SH-SY5Y (cell line): ENCODE measurements at regions not wholly inside any gene's neighbourhood (a gene's known extent, or its start where the extent isn't known, plus 50 kb on each side); places are given as distances from the start of the nearest gene placed in this dataset.

Experiments used
- GATA2 ChIP-seq: IDR thresholded peaks from 2 replicates; pipeline ENCODE4 v1.6.1; 2011; ENCODE audit warnings: mild to moderate bottlenecking, low read depth, low read length
- GATA3 ChIP-seq: IDR thresholded peaks from 2 replicates; pipeline ENCODE4 v1.6.1; 2011; ENCODE audit warnings: low read depth, mild to moderate bottlenecking, low read length, moderate library complexity

DNA sequence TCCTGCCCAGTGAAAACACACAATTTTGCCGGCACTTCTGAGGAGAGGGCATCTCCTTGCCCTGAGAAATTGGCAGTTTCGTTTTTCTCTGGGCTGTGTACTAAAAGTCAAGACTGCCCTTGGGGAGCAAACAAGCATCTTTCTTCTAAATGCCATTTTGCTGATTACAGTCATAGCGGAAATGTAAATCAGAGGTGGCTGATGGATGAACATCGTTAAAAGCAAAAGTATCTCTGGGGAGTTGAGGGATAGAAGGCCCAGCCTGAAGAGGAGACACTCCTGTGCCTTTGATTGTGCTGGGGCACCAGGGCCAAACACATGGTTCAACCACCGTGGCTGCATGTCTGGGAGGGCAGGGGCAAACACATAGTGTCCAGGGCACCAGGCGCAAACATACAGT, 49.8 kb downstream of the ABCC12 start:
- TF ChIP-seq GATA2 (no peak), GATA3 (no peak)

DNA sequence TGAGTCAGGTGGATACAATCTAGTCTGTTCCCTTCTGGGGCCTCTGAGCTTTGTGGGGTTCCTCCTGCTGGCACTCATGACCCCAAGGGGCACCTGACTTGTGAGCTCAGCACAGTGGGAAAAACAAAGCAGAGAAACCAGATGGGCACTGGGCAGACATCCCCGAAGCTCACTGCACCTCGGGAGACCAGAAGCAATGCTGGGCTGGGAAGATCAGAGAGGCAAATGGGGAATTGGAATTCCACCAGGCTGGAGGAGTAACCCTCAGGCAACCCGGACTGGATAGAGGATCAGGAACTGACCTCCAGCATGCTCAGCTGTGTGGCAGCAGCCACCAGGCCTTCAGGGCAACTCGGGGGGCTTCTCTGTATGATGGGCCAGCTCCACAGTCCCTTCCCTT, 50.3 kb downstream of the ABCC12 start:
- TF ChIP-seq GATA2 (no peak), GATA3 (no peak)

DNA sequence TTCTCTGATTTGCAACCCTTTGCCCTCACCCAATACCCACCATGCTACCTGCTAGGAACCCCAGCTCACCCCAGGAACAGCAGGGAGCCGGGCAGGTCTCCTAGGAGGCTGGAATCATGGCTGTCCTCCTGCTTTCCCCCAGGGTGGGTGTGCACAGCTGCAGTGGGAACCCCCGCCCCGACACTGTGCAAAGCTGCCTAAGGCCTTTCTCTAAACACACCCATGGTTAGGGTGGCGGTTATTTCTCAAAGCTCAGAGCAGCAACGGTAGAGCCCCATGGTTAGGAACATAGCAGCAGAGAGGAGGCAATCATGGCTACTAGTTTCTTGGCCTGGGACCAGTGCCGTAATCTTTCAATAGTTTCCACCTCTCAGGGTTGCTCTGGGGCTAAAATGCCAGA, 52.2 kb downstream of the ABCC12 start:
- TF ChIP-seq GATA3, result no peak
- TF ChIP-seq GATA2, result no peak

DNA sequence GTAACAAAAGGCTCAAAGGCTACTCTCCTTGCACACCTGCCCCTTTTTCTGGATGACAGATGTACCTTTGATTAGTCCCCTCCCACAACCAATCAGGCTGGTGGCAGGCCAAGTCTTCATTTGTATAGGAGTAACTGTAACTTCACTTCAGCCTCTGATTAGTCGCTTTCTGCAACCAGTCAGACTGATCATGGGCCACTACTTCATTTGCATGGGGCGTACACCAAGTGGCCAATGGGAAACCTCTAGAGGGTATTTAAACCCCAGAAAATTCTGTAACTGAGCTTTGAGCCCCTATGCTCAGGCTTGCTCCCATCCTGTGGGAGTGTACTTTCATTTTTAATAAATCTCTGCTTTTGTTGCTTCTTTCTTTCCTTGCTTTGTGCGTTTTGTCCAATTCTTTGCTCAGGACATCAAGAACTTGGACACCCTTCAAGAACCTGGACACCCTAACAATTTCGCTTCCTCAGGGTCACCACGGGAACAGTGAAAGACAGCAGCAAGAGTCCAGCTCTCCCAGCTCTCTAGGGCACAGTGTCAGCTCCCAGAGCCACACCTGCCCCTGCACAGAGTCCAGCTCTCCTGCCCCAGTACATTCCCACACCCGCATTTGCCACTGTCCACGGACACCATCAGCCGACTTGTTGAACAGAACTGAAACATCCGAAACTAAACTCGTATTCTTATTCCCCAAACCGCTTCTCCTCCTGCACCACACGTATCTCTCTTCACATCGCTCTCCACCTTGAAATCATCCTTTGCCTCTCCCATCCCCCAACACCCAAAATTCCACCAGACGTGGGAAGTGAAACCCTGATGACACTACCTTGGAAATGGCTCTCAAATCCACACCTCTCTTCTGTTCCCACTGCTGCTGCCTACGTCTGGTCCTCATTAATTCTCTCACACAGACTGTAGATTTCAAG, 53.4 kb downstream of the ABCC12 start:
- TF ChIP-seq GATA2 (no peak), GATA3 (no peak)

DNA sequence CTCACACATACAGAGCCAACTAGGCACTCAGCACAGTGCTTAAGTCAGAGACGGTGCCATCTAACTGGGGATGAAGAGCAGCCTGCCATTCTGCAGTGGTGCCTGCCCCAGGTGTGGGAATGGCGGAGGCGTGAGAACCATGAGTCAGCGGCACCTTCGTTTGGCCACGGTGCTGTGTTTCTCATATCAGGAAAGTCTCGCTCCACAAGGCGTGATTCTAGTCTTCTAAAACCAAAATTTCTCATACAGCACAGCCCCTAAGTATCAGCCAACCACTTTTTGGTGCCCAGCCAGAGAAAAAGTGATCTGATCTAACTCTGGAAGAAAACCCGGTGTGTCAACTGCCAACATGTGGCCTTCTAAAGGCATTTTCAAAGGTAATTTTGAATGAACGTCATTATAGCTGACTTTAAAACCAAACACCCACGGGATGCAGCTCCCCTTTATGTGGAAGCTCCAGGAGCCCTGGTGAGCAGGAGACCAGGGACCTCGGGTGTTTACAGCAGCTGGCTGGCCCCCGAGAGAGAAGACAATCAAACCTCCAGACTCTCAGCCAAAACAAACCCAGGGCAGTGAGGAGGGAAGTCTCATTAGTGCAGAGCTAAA, 54.6 kb downstream of the ABCC12 start:
- no peak for TF ChIP-seq GATA3

DNA sequence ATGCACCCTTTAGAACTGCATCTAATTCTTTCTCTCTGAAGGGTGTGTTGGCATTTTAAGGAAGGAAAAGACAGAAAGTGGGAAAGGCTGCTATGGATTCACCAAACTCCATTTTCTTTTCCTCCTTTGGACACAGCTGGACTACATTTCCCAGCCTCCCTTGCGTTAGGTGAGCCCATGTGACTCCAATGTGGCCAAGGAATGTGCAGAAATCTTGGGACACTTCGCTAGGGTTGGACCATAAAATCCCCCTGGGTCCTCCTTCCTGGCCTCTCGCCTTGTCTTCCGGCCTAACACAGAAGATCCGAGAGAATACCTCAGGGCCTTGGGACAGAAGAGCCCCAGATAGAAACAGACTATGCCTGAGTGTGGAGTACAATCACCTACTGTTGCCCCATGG, 56.3 kb downstream of the ABCC12 start:
- no peak for TF ChIP-seq GATA3

DNA sequence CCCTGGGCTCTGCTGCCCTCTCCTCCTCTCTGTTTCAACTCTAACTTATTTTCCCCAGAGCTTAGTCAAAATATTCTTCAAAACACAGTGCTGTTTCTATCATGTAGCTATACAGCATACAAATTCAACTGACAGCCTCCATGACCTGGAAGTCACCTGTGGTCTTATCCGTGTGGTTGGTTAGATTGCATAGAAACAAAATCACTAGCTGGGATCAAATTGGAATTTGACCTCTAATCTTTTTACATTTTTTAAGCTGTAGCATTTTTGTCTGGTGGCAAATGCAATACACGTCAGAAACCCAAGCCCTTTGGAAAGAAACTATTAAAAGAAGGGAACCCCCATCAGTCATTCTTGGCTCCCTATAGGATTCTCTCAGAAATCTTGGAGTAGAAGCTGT, 57.3 kb downstream of the ABCC12 start:
- TF ChIP-seq GATA2 (no peak), GATA3 (no peak)

DNA sequence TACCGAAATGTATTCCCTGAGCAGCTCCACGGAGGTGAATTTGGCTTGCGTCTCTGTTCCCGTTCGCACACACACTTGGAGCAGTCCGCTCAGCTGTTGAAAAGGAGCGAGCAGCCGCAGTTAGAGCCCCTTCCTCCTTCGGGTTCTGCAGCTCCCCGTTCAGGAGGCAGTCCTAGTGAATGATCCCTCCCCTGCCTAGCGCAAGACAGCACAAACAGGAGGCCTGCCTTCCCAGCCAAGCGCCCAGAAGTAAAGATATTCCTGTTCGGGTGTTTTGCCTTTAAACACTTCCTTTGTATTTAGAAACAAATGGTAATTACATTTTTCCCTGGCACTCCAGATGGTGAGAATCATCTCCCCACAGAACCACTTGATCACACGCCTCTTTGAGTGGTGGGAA, 64.7 kb downstream of the ABCC12 start:
- TF ChIP-seq GATA3 (no peak), GATA2 (no peak)

DNA sequence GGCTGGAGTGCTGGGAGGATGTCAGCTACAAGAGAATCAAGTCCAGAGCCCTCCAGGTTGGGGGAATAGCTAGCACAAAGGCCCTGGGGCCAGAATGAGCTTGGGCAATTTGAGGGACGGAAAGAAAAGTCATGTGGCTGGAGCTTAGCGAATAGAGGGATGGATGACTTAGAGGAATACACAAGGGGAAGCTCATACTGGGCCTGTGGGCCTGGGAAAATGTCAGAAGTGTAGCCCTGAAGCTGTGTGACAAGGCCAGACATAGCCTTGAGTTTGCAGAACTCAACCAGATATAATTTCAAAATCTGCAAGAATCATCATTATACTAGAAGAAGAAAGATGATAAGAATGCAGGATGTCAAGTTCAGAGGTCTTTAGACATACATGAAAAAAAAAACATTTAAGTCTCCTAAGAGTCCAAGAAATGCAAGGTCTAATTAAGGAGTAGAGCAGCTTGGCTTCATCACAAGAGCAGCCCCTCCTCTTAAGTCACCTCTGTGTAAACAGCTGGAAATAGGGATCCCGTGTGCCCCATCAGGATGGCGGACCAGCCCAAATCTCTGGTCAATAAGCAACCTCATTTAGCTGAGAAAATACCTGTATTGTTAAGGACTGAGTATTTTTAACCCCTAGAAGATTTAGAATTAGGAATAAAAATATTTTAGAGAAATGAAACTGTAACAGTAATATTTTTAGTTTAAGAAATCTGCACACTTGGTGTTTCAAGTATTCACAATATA, 66.6 kb downstream of the ABCC12 start:
- no peak for TF ChIP-seq GATA3
- no peak for TF ChIP-seq GATA2

DNA sequence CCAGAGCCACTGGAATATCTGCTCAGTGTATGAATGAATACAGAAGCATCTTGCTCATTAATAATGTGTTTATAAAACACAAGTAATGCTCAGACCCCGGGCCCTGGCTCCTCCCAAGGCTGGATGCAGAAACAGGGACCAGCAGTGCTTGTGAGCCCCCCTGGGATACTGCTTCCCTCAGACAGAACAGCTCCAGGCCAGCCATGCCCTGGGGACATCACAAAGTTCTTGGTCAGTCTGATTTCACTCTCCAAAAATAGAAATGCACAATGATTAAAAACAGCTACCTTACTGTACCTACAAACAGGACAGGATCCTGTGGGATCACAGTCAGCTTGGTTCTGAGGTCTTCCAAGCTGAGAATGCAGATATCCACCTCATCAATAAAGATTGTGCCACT, 68.2 kb downstream of the ABCC12 start:
- no peak for TF ChIP-seq GATA3
- TF ChIP-seq GATA2, result no peak

DNA sequence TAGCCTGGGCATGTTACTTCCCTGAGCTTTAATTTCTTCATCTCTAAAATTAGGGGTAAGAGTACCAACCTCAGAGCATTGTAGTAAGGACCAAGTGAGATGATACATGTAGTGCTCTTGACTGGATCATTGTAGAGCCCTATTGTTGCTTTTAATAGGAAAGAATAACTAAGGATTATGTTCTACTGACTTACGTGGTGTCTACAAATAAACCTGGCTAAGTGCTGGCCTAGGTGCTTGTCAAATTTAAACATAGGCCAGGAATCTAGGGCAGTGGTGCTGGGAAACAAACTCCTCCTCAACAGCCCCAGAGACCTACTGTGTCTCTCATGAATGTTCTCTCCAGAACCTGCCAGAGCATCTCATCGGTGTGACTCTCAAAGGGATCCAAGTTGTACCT, 69.4 kb downstream of the ABCC12 start:
- no peak for TF ChIP-seq GATA3
- TF ChIP-seq GATA2, result no peak

DNA sequence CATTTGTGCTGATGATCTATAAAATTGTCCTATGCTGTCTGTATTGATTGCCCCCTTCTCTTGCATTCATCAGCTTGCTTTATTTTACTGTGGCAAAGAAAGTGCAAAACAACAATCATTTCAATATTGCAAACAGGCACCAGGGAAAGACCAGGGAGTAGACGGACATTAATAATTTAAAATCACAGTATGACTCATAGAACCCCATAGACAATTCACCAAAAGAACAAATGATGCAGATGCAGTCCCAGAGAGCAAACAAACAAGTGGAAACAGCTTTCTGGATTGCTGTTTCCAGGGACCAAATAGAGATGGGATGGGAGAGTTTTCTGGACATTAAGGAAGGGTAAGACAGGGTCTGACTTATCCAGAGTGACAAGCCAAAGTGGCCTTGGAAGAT, 70.1 kb downstream of the ABCC12 start:
- TF ChIP-seq GATA2, result no peak
- no peak for TF ChIP-seq GATA3

DNA sequence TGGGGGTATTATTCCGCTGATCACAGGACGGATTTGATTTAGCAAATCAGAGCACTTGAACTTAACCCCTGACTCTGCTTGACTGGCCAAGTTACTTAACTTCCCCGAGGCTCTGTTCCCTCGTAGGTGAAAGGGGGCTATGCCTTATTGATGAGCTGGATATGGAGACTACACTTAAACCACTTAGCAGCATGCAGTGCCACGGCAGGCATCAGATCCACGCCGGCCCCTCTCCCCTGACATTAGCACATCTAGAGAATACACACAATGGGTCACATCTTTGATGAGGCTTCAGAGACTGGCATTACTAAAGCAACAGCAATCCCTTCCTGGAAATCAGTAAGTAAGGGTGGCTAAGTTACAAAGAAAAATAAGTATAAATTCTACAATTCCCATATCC, 71.0 kb downstream of the ABCC12 start:
- TF ChIP-seq GATA2 (no peak), GATA3 (no peak)

DNA sequence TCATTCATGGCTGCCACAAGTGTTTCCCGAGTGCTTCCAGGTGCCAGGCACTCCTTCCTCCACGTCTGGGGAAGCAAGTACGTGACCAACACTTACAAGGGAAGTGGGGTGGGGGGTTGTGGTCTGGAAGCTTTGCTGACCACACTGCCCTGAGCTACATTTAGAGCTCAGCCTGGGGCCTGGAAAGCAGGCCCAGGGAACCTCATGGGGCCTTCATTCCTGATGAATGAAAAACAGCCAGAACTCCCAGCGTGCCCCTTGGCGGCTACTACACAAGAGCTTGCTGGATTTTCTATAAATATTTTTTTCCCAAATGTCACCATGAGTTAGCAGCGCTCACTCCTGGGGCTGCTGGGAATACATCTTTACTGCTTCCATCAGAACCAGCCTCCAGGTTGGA, 73.3 kb downstream of the ABCC12 start:
- TF ChIP-seq GATA2, result no peak
- no peak for TF ChIP-seq GATA3

DNA sequence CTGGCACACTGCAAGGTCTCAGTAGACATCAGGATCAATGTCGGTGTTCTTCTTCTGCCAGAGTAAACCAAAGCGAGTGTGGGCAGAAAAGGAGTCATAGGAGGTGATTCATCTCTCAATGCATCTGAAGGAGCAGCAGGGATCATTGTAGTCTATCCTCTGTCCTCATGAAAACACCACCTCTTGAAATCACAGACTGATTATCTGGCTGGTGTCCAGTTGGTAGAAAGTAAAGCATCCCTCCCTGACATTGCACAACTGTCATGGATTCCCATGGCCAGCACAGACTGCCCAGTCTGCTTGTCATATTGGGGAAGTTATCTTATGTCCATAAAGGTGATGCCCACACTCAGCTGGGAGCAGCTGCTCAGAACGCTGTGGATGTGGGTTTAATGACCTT, 74.1 kb downstream of the ABCC12 start:
- TF ChIP-seq GATA3 (no peak), GATA2 (no peak)
